ENCODE measurements at regions not wholly inside any gene's neighbourhood (a gene's known extent, or its start where the extent isn't known, plus 50 kb on each side); places are given as distances from the start of the nearest gene placed in this dataset.

- Histone ChIP-seq H3K9ac (ENCODE audit: low read length) (no peak overlapping the region), H3K4me2 (ENCODE audit: low read length) (no peak overlapping the region), H2AFZ (ENCODE audit: low read length) (no peak overlapping the region), H3F3A (ENCODE audit: insufficient read depth, low read length) (no peaks in the 10 kb centered on the region), H3K9me3 (ENCODE audit: low read length) (no peaks in the 10 kb centered on the region), H3K79me2 (ENCODE audit: insufficient read depth, low read length) (no peaks in the 10 kb centered on the region), H3K36me3 (ENCODE audit: insufficient read depth, low read length) (peaks cover 56% of the 10 kb centered on the region), H3K4me1 (ENCODE audit: insufficient read depth, low read length, severe bottlenecking) (no peaks in the 10 kb centered on the region), H3K4me3 (ENCODE audit: low read depth, low read length, poor library complexity, severe bottlenecking) (no peak overlapping the region), H4K20me1 (ENCODE audit: insufficient read depth, low read length) (no peaks in the 10 kb centered on the region), H3K9me2 (ENCODE audit: low read depth, low read length) (no peaks in the 10 kb centered on the region), H3K27ac (ENCODE audit: low read depth, low read length, poor library complexity, severe bottlenecking) (no peak overlapping the region), H3K27me3 (ENCODE audit: insufficient read depth, low read length) (no peaks in the 10 kb centered on the region)
- TF ChIP-seq, protein P1, sequence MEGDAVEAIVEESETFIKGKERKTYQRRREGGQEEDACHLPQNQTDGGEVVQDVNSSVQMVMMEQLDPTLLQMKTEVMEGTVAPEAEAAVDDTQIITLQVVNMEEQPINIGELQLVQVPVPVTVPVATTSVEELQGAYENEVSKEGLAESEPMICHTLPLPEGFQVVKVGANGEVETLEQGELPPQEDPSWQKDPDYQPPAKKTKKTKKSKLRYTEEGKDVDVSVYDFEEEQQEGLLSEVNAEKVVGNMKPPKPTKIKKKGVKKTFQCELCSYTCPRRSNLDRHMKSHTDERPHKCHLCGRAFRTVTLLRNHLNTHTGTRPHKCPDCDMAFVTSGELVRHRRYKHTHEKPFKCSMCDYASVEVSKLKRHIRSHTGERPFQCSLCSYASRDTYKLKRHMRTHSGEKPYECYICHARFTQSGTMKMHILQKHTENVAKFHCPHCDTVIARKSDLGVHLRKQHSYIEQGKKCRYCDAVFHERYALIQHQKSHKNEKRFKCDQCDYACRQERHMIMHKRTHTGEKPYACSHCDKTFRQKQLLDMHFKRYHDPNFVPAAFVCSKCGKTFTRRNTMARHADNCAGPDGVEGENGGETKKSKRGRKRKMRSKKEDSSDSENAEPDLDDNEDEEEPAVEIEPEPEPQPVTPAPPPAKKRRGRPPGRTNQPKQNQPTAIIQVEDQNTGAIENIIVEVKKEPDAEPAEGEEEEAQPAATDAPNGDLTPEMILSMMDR (IDR thresholded peaks at IDR 0.05; ENCODE audit: low read length) = no peak
Measured at GRCh38 chr7:149588930-149589329, 91.3 kb upstream of the ZNF746 start.

DNA sequence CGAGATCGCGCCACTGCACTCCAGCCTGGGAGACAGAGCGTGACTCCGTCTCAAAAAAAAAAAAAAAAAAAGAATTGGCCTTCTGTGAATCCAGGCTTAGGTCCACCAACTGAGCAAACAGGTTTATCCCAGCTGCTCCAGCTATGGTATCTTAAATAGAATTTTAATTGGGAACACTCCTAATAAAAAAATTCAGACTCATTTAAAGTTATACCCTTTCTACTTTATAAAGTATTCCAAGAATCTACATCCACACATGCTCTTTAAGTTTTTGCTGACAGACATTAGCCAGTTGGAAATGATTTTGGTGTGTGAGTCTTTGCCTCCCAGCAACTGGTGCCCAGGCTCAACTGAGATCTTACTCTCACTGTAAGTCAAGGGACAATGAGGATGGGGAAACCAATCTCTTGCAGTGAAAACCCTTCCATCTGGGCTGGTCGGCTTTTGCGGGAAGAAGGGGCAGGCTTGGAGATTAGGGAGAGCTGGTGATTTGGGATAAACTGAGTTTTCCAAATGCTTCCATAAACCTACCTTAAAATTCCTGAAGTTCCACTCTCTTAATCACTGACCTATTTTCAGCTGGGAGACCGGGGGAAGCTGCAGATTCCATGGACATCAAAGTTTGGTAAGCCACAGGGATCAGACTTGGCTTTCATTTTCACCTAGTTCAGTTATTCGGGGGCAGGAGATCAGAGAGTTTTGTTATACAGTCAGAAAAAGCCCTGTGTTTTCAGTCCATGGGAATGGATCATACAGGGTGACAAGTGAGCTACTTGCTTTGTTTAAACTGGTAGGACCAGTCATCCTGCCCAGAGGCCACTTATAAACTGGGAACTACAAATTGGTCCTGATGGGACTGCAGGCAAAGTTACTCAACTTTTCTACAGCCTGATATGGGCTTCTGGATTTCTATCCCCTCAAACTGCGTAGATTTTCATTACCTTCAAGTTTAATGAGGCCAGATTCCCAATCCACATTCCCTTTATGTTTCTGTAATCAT is 89.3 kb upstream of the ZNF746 start:
- H3K9me2 ChIP-seq (ENCODE audit: low read depth, low read length) = no peaks in the 10 kb centered on the region
- H3K9me3 ChIP-seq (ENCODE audit: low read length) = no peaks in the 10 kb centered on the region
- H3K27ac ChIP-seq (ENCODE audit: low read depth, low read length, poor library complexity, severe bottlenecking) = no peak overlapping the region
- H3K4me1 ChIP-seq (ENCODE audit: insufficient read depth, low read length, severe bottlenecking) = no peaks in the 10 kb centered on the region
- H3K36me3 ChIP-seq (ENCODE audit: insufficient read depth, low read length) = peaks cover 70% of the 10 kb centered on the region
- H3F3A ChIP-seq (ENCODE audit: insufficient read depth, low read length) = no peaks in the 10 kb centered on the region
- no peak overlapping the region for H2AFZ ChIP-seq (ENCODE audit: low read length)
- no peaks in the 10 kb centered on the region for H3K27me3 ChIP-seq (ENCODE audit: insufficient read depth, low read length)
- H4K20me1 ChIP-seq (ENCODE audit: insufficient read depth, low read length) = no peaks in the 10 kb centered on the region
- no peak for TF ChIP-seq EZH2 (IDR thresholded peaks at IDR 0.05; ENCODE audit: borderline replicate concordance, low read length)
- TF ChIP-seq, protein P1 (IDR thresholded peaks at IDR 0.05; ENCODE audit: low read length) = no peak
- H3K79me2 ChIP-seq (ENCODE audit: insufficient read depth, low read length) = no peaks in the 10 kb centered on the region
- H3K9ac ChIP-seq (ENCODE audit: low read length) = no peak overlapping the region
- no peak overlapping the region for H3K4me2 ChIP-seq (ENCODE audit: low read length)
- no peak overlapping the region for H3K4me3 ChIP-seq (ENCODE audit: low read depth, low read length, poor library complexity, severe bottlenecking)

DNA sequence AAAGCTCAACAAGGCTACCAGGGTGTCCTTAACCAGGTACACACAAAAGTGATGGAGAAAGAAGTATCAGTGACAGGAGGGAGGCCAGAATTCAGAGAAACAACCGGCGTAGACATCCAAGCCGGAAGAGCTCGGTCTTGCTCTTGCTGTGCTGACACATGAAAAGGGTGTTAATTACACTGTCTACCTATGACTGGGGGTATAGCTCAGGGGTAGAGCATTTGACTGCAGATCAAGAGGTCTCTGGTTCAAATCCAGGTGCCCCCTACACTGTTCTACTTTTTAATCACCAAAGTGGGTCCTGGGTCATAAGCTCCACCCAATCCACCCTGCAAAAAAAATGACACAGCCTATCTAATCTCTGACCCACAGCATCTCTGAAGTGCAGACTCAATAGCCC is 86.9 kb upstream of the ZNF746 start:
- H3K9me2 ChIP-seq (ENCODE audit: low read depth, low read length) = no peaks in the 10 kb centered on the region
- H3K27ac ChIP-seq (ENCODE audit: low read depth, low read length, poor library complexity, severe bottlenecking) = no peak overlapping the region
- TF ChIP-seq, protein P1 (IDR thresholded peaks at IDR 0.05; ENCODE audit: low read length) = no peak
- no peak for TF ChIP-seq EZH2 (IDR thresholded peaks at IDR 0.05; ENCODE audit: borderline replicate concordance, low read length)
- no peaks in the 10 kb centered on the region for H3K79me2 ChIP-seq (ENCODE audit: insufficient read depth, low read length)
- no peaks in the 10 kb centered on the region for H3F3A ChIP-seq (ENCODE audit: insufficient read depth, low read length)
- peaks cover 13% of the 10 kb centered on the region; the same call in 1 of the 2 replicates for H3K9me3 ChIP-seq (ENCODE audit: low read length)
- no peak overlapping the region for H3K4me2 ChIP-seq (ENCODE audit: low read length)
- H3K9ac ChIP-seq (ENCODE audit: low read length) = no peak overlapping the region
- H4K20me1 ChIP-seq (ENCODE audit: insufficient read depth, low read length) = no peaks in the 10 kb centered on the region
- H3K4me1 ChIP-seq (ENCODE audit: insufficient read depth, low read length, severe bottlenecking) = no peaks in the 10 kb centered on the region
- H3K36me3 ChIP-seq (ENCODE audit: insufficient read depth, low read length) = peaks cover 75% of the 10 kb centered on the region
- no peak overlapping the region for H3K4me3 ChIP-seq (ENCODE audit: low read depth, low read length, poor library complexity, severe bottlenecking)
- no peak overlapping the region for H2AFZ ChIP-seq (ENCODE audit: low read length)
- H3K27me3 ChIP-seq (ENCODE audit: insufficient read depth, low read length) = no peaks in the 10 kb centered on the region
